AG04450 (cell line): ENCODE measurements at regions not wholly inside any gene's neighbourhood (a gene's known extent, or its start where the extent isn't known, plus 50 kb on each side); places are given as distances from the start of the nearest gene placed in this dataset.
"Not testable (repeated sequence)": the region's sequence is repeated elsewhere in the genome, so short reads cannot be mapped to it uniquely, and the experiment has no call there.

ENCODE experiments used
- CTCF ChIA-PET: fragments of 300-600, 350-600 bp; formaldehyde crosslinking; extraction: SDS; loops from one replicate; lab custom pipeline; 2022; ENCODE audit warnings: antibody characterized with exemption, inconsistent platforms; lab: Charles Lee
- POLR2A ChIA-PET: fragments of 350-600 bp; formaldehyde crosslinking; extraction: SDS; loops from one replicate; lab custom pipeline; 2021; ENCODE audit warnings: antibody characterized with exemption, inconsistent platforms; lab: Yijun Ruan, JAX
- DNase-seq: peaks from one replicate; pipeline ENCODE4 v3.0.0-alpha.2; 2011; ENCODE audit warnings: low read depth, low spot score
- H3K27ac ChIP-seq: one replicate; pipeline ENCODE4 v1.5.1; 2012; ENCODE audit warnings: low read depth, low read length, control low read depth
- H3K27me3 ChIP-seq: one replicate; pipeline ENCODE4 v1.6.0; 2012; ENCODE audit warnings: low read length; ENCODE audit not compliant: control insufficient read depth, insufficient read depth
- H3K4me3 ChIP-seq: 2 replicates; pipeline ENCODE4 v1.5.1; 2011; ENCODE audit warnings: mild to moderate bottlenecking, low read depth, low read length, control low read depth
- H3K9me3 ChIP-seq: 2 replicates; pipeline ENCODE4 v1.5.1; 2012; ENCODE audit warnings: low read length; ENCODE audit not compliant: control insufficient read depth, insufficient read depth
- CTCF ChIP-seq: IDR thresholded peaks from 2 replicates; pipeline ENCODE4 v1.5.1; 2011; ENCODE audit warnings: low read depth, low read length, control low read depth, inconsistent platforms

- Histone ChIP-seq H3K4me3 (no peak overlapping the region), H3K27ac (no peak overlapping the region), H3K27me3 (no peaks in the 10 kb centered on the region), H3K9me3 (no peaks in the 10 kb centered on the region)
- no peak for DNase-seq
- ChIA-PET CTCF (no interaction called here), POLR2A (no interaction called here)
- no peak for TF ChIP-seq CTCF
These were observed 154.9 kb upstream of the EPHA4 start for GRCh38 chr2:221726894-221727513.

- Histone ChIP-seq H3K27ac (no peak overlapping the region), H3K4me3 (no peak overlapping the region), H3K9me3 (no peaks in the 10 kb centered on the region), H3K27me3 (no peaks in the 10 kb centered on the region)
- POLR2A ChIA-PET, result no interaction called here
- CTCF ChIA-PET, result no interaction called here
- TF ChIP-seq CTCF, result no peak
- DNase-seq, result no peak
These were observed 152.6 kb upstream of the EPHA4 start for GRCh38 chr2:221724631-221725203.

GRCh38 chr2:221724117-221724516, 152.0 kb upstream of the EPHA4 start:
- POLR2A ChIA-PET, result not testable (repeated sequence)

GRCh38 chr2:221716426-221717303, 144.6 kb upstream of the EPHA4 start:
- ChIA-PET CTCF (no interaction called here), POLR2A (no interaction called here)
- Histone ChIP-seq H3K9me3 (no peaks in the 10 kb centered on the region), H3K27ac (no peak overlapping the region), H3K27me3 (no peaks in the 10 kb centered on the region), H3K4me3 (no peak overlapping the region)
- no peak for TF ChIP-seq CTCF
- no peak for DNase-seq

More at GRCh38 chr2:221724117-221724516, 152.0 kb upstream of the EPHA4 start:
- H3K27me3 ChIP-seq, CTCF ChIA-PET, H3K4me3 ChIP-seq, H3K27ac ChIP-seq, H3K9me3 ChIP-seq, DNase-seq: not testable (repeated sequence)

GRCh38 chr2:221715523-221716247, 143.6 kb upstream of the EPHA4 start:
- no peak overlapping the region for H3K27ac ChIP-seq
- no peak overlapping the region for H3K4me3 ChIP-seq
- no peak for TF ChIP-seq CTCF
- ChIA-PET POLR2A (no interaction called here), CTCF (no interaction called here)
- no peaks in the 10 kb centered on the region for H3K27me3 ChIP-seq
- no peaks in the 10 kb centered on the region for H3K9me3 ChIP-seq
- no peak for DNase-seq
